ENCODE measurements at regions not wholly inside any gene's neighbourhood (a gene's known extent, or its start where the extent isn't known, plus 50 kb on each side); places are given as distances from the start of the nearest gene placed in this dataset.
A peak's percentile ranks its signal among the peaks of the same experiment; 100 is the strongest.

- WGBS (ENCODE audit: low lambda C conversion rate, missing lambda C conversion rate) = 25% methylated on average over 4 of the region's 4 CpGs
- DNase-seq (ENCODE audit: low spot score) = peak; percentile 48
- no peaks in the 10 kb centered on the region for H3K9me2 ChIP-seq (replicated peaks; ENCODE audit: insufficient read depth)
Measured at GRCh38 chr6:65776332-65776731, 69.3 kb upstream of the EYS start.

GRCh38 chr6:65771946-65772345 is 64.9 kb upstream of the EYS start:
- Histone ChIP-seq H3K4me1 (ENCODE audit: insufficient read depth) (no peaks in the 10 kb centered on the region), H3K9me2 (replicated peaks; ENCODE audit: insufficient read depth) (no peaks in the 10 kb centered on the region), H3K79me2 (no peaks in the 10 kb centered on the region), H3K4me2 (no peak overlapping the region), H3K9me3 (ENCODE audit: low read depth) (no peaks in the 10 kb centered on the region), H4K20me1 (ENCODE audit: insufficient read depth, poor library complexity, severe bottlenecking) (no peaks in the 10 kb centered on the region), H3K36me3 (replicated peaks; ENCODE audit: insufficient read depth, low read depth) (no peaks in the 10 kb centered on the region), H3K4me3 (no peak overlapping the region), H3K27me3 (no peaks in the 10 kb centered on the region), H2AFZ (no peak overlapping the region), H3K27ac (no peak overlapping the region)
- TF ChIP-seq EZH2phosphoT487 (IDR thresholded peaks at IDR 0.05; ENCODE audit: low read depth, severe bottlenecking, unreplicated experiment) (no peak), CTCF (IDR thresholded peaks at IDR 0.05; ENCODE audit: poor library complexity) (no peak), EZH2 (IDR thresholded peaks at IDR 0.05; ENCODE audit: borderline replicate concordance) (no peak)
- 90% methylated on average over 3 of the region's 3 CpGs for WGBS (ENCODE audit: low lambda C conversion rate, missing lambda C conversion rate)
- DNase-seq (ENCODE audit: low spot score) = no peak

More at GRCh38 chr6:65776332-65776731, 69.3 kb upstream of the EYS start:
- no peaks in the 10 kb centered on the region for H3K9me3 ChIP-seq (ENCODE audit: low read depth)
- no peak overlapping the region for H2AFZ ChIP-seq
- no peak overlapping the region for H3K4me2 ChIP-seq
- H3K27ac ChIP-seq = no peak overlapping the region
- no peaks in the 10 kb centered on the region for H3K4me1 ChIP-seq (ENCODE audit: insufficient read depth)
- H3K4me3 ChIP-seq = no peak overlapping the region
- no peaks in the 10 kb centered on the region for H4K20me1 ChIP-seq (ENCODE audit: insufficient read depth, poor library complexity, severe bottlenecking)
- H3K27me3 ChIP-seq = no peaks in the 10 kb centered on the region
- H3K36me3 ChIP-seq (replicated peaks; ENCODE audit: insufficient read depth, low read depth) = no peaks in the 10 kb centered on the region
- TF ChIP-seq EZH2 (IDR thresholded peaks at IDR 0.05; ENCODE audit: borderline replicate concordance) (no peak), EZH2phosphoT487 (IDR thresholded peaks at IDR 0.05; ENCODE audit: low read depth, severe bottlenecking, unreplicated experiment) (no peak), CTCF (IDR thresholded peaks at IDR 0.05; ENCODE audit: poor library complexity) (peak; percentile 41)
- no peaks in the 10 kb centered on the region for H3K79me2 ChIP-seq

GRCh38 chr6:65761890-65762289 is 54.9 kb upstream of the EYS start:
- H3K4me3 ChIP-seq = no peak overlapping the region
- 80% methylated on average over 4 of the region's 4 CpGs for WGBS (ENCODE audit: low lambda C conversion rate, missing lambda C conversion rate)
- TF ChIP-seq EZH2phosphoT487 (IDR thresholded peaks at IDR 0.05; ENCODE audit: low read depth, severe bottlenecking, unreplicated experiment) = no peak
- no peak for TF ChIP-seq EZH2 (IDR thresholded peaks at IDR 0.05; ENCODE audit: borderline replicate concordance)
- no peak for TF ChIP-seq CTCF (IDR thresholded peaks at IDR 0.05; ENCODE audit: poor library complexity)

GRCh38 chr6:65760285-65760684 is 53.3 kb upstream of the EYS start:
- Histone ChIP-seq H3K9me3 (ENCODE audit: low read depth) (no peaks in the 10 kb centered on the region), H4K20me1 (ENCODE audit: insufficient read depth, poor library complexity, severe bottlenecking) (no peaks in the 10 kb centered on the region), H3K27me3 (no peaks in the 10 kb centered on the region), H3K9me2 (replicated peaks; ENCODE audit: insufficient read depth) (no peaks in the 10 kb centered on the region), H2AFZ (no peak overlapping the region), H3K4me2 (no peak overlapping the region), H3K36me3 (replicated peaks; ENCODE audit: insufficient read depth, low read depth) (no peaks in the 10 kb centered on the region), H3K27ac (no peak overlapping the region), H3K79me2 (no peaks in the 10 kb centered on the region), H3K4me1 (ENCODE audit: insufficient read depth) (no peaks in the 10 kb centered on the region), H3K4me3 (no peak overlapping the region)
- 94% methylated on average over 1 of the region's 1 CpG for WGBS (ENCODE audit: low lambda C conversion rate, missing lambda C conversion rate)
- TF ChIP-seq CTCF (IDR thresholded peaks at IDR 0.05; ENCODE audit: poor library complexity) (no peak), EZH2 (IDR thresholded peaks at IDR 0.05; ENCODE audit: borderline replicate concordance) (no peak)
- DNase-seq (ENCODE audit: low spot score) = no peak

More at GRCh38 chr6:65761890-65762289, 54.9 kb upstream of the EYS start:
- no peaks in the 10 kb centered on the region for H4K20me1 ChIP-seq (ENCODE audit: insufficient read depth, poor library complexity, severe bottlenecking)
- no peak overlapping the region for H3K4me2 ChIP-seq
- no peaks in the 10 kb centered on the region for H3K9me2 ChIP-seq (replicated peaks; ENCODE audit: insufficient read depth)
- no peak overlapping the region for H3K27ac ChIP-seq
- no peaks in the 10 kb centered on the region for H3K79me2 ChIP-seq
- no peaks in the 10 kb centered on the region for H3K27me3 ChIP-seq
- no peak overlapping the region for H2AFZ ChIP-seq
- no peaks in the 10 kb centered on the region for H3K9me3 ChIP-seq (ENCODE audit: low read depth)
- DNase-seq (ENCODE audit: low spot score) = no peak
- H3K36me3 ChIP-seq (replicated peaks; ENCODE audit: insufficient read depth, low read depth) = no peaks in the 10 kb centered on the region
- no peaks in the 10 kb centered on the region for H3K4me1 ChIP-seq (ENCODE audit: insufficient read depth)

All from hepatocyte (in vitro differentiated cells).